GM19397 (cell line): ENCODE measurements at regions not wholly inside any gene's neighbourhood (a gene's known extent, or its start where the extent isn't known, plus 50 kb on each side); places are given as distances from the start of the nearest gene placed in this dataset.
"Not testable (repeated sequence)": the region's sequence is repeated elsewhere in the genome, so short reads cannot be mapped to it uniquely, and the experiment has no call there.

Source experiments
- ATAC-seq: cut with Tn5 transposase; IDR thresholded peaks from one replicate; pipeline ENCODE4 v1.9.1; 2021; ENCODE audit warnings: mild to moderate bottlenecking, moderate library complexity; ENCODE audit not compliant: unreplicated experiment

DNA sequence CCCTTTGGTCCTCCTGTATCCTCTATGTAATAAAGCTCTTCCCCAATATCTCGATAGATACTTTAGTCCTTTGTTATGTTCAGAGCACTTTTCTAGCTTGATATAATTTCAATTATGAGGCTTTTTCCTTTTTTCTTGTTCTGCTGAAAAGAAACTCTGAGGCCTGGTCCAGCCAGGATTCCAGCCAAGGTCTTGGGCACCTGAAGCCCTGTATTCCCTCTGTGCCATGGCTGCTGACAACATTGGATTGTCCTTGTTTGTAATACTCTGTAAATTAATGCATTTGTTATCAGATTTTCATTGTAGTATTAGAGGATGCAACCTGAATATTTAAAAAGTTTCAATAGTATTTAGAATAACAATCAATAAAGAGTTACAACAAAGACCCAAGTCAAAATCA, 67.9 kb upstream of the ADAMTS5 start:
- no peak for ATAC-seq

DNA sequence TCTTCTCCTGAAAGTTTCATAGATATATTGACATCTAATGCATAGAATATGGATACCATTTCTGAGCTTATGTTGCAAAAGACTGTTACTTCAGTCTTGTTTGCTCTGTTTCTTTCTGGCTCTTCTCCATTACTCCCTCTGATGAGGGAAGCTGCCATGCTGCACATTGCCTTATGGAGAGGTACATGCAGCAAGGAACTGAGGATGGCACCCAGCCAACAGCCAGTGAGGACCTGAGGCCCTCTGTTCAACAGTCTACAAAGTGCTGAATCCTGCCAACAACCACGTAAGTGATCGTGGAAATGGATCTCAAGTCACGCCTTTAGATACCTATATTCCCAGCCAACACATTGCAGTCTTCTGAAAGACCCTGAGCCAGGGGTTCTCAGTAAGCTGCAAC, 66.6 kb upstream of the ADAMTS5 start:
- ATAC-seq = no peak

DNA sequence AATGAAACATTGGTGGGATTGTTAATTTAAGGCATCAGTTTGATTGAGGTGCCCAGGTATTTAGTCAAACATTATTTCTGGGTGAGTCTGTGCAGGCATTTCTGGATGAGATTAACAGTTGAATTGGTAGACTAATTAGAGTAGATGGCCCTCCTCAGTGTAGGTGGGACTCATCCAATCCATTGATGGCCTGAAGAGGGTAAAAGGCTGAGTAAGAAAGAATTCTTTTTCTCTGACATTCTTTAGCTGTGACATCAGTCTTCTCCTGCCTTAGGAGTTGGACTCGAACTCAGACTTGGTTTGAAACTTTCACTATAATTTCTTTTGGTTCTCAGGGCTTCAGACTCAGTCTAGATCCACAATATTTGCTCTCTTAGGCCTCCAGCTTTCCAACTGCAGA, 59.6 kb upstream of the ADAMTS5 start:
- no peak for ATAC-seq

GRCh38 chr21:27025708-27026107, 58.8 kb upstream of the ADAMTS5 start:
- not testable (repeated sequence) for ATAC-seq

DNA sequence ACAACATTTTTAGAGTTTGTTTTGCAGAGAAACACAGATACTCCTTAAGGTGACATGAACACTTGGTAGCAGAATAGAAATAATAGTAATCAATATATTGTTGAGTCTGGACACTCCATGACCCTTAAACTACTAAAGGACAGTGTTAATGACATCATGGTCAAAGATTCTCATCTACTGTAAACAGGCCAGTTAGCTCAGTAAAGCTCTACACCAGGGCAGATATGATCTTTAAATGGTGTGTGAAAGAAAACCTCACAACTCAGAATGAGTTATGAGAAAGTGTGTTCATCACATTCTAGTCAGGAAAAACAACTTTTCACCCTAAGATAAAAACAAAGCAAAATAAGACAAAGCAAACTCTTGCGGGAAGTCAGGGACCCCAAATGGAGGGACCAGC, 58.1 kb upstream of the ADAMTS5 start:
- ATAC-seq = no peak

- ATAC-seq = no peak
Observed at GRCh38 chr21:27024301-27024700, 57.4 kb upstream of the ADAMTS5 start.

- ATAC-seq = no peak
Observed at GRCh38 chr21:27023186-27023585, 56.3 kb upstream of the ADAMTS5 start.

DNA sequence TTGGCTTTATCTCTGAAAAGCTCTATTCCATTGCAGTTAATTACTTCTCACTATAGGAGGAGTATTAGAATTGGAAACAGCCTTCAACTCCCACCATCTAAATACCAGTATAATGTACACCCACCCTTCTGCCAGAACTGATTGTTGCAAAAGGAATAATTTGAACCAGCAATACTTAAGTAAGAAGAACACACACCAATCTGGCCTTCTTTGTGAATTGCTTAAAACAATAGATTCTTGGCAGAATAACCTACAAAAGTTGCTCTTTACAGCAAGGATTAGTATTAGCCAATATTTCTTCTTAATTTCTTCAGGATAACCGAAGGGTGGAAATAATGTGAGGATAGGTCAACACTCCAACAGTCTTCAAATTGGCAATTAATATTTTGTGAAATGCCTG, 54.9 kb upstream of the ADAMTS5 start:
- ATAC-seq = no peak

DNA sequence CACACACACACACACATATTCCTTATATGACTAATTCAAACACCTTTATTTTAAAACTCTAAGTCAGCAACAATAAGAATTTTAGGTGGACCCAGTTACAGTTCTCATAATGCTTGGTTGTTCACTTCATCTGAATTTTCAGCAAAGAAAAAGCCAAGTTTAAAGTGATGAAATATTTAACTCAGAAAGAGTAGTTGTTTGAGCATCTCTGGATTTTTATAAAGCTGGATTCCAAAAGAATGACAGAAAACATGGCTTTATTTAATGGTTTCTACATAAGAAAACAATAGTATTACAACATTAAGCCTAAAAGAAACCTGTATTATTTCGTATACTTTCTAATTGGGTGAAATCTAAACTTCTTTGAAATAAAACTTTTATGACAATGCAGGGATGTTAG, 54.2 kb upstream of the ADAMTS5 start:
- ATAC-seq = no peak

DNA sequence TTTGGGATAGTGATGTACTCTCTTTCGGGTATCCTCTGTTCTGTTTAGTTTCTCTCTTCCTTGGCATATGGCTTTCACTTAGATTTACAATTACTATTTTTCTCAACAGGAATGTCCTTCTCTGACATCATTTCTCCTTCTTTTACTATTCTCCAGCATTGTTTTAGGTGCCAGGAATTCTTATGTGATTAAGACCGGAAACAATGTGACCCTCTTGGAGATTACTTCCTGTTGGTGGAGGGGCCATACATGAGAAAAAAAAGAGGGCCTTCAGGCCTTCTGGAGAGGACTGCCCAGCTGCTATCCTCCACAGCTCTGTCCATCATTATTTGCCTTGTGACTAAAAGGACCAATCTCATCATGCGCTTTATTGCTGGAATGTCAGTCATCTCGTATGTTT, 50.4 kb upstream of the ADAMTS5 start:
- no peak for ATAC-seq
